GM23338 (cell line): ENCODE measurements at regions not wholly inside any gene's neighbourhood (a gene's known extent, or its start where the extent isn't known, plus 50 kb on each side); places are given as distances from the start of the nearest gene placed in this dataset.
A peak's percentile ranks its signal among the peaks of the same experiment; 100 is the strongest.

Experiments used
- ATAC-seq: fragments of 200-7000 bp; cut with Tn5 transposase; 3 replicates; pipeline ENCODE4 v1.9.1; 2020
- DNase-seq: peaks from one replicate; pipeline ENCODE4 v3.0.0-alpha.2; 2015; ENCODE audit warnings: low spot score
- H2AFZ ChIP-seq: fragments of 200-600 bp; sonication (generic); 2 replicates; pipeline ENCODE4 v1.8.0; 2016; ENCODE audit warnings: antibody characterized with exemption, mild to moderate bottlenecking, moderate library complexity
- H3F3A ChIP-seq: fragments of 200-600 bp; sonication (generic); replicated peaks from 2 replicates; pipeline ENCODE4 v1.8.0; 2017; ENCODE audit warnings: antibody characterized with exemption, mixed run types, low read depth
- H3K27ac ChIP-seq: fragments of 200-600 bp; sonication (generic); 2 replicates; pipeline ENCODE4 v1.6.1; 2016; ENCODE audit warnings: low read depth
- H3K27me3 ChIP-seq: fragments of 200-600 bp; sonication (generic); 2 replicates; pipeline ENCODE4 v1.8.0; 2016; ENCODE audit warnings: mild to moderate bottlenecking, mixed run types, moderate library complexity; ENCODE audit not compliant: insufficient read depth
- H3K36me3 ChIP-seq: fragments of 200-600 bp; sonication (generic); 2 replicates; pipeline ENCODE4 v1.8.0; 2016; ENCODE audit warnings: mild to moderate bottlenecking; ENCODE audit not compliant: insufficient read depth
- H3K4me1 ChIP-seq: fragments of 200-600 bp; sonication (generic); 2 replicates; pipeline ENCODE4 v1.8.0; 2016; ENCODE audit warnings: mild to moderate bottlenecking, moderate library complexity; ENCODE audit not compliant: insufficient read depth
- H3K4me2 ChIP-seq: fragments of 200-600 bp; sonication (generic); 2 replicates; pipeline ENCODE4 v1.7.1; 2017; ENCODE audit warnings: mixed run types
- H3K4me3 ChIP-seq: fragments of 200-600 bp; sonication (generic); 2 replicates; pipeline ENCODE4 v1.6.1; 2016; ENCODE audit warnings: mixed run types
- H3K79me2 ChIP-seq: fragments of 200-600 bp; sonication (generic); replicated peaks from 2 replicates; pipeline ENCODE4 v1.8.0; 2017; ENCODE audit warnings: mild to moderate bottlenecking; ENCODE audit not compliant: insufficient read depth
- H3K9me2 ChIP-seq: fragments of 200-600 bp; sonication (generic); 2 replicates; pipeline ENCODE4 v1.8.0; 2017; ENCODE audit not compliant: insufficient read depth
- H4K20me1 ChIP-seq: fragments of 200-600 bp; sonication (generic); replicated peaks from 2 replicates; pipeline ENCODE4 v1.8.0; 2017; ENCODE audit warnings: mild to moderate bottlenecking; ENCODE audit not compliant: insufficient read depth
- H3K27ac Mint-ChIP-seq: 2 replicates; pipeline ENCODE4 v1.8.0; 2020; ENCODE audit warnings: inconsistent platforms, mild to moderate bottlenecking, moderate library complexity, mixed read lengths
- H3K27me3 Mint-ChIP-seq: 3 replicates; pipeline ENCODE4 v1.8.0; 2022; ENCODE audit warnings: low read depth, mild to moderate bottlenecking, moderate library complexity, mixed read lengths, inconsistent platforms; ENCODE audit not compliant: insufficient read depth, poor library complexity
- H3K36me3 Mint-ChIP-seq: 3 replicates; pipeline ENCODE4 v1.8.0; 2021; ENCODE audit warnings: low read depth, mild to moderate bottlenecking, inconsistent platforms, moderate library complexity, mixed read lengths
- H3K4me1 Mint-ChIP-seq: 3 replicates; pipeline ENCODE4 v1.8.0; 2020; ENCODE audit warnings: mild to moderate bottlenecking, inconsistent platforms, mixed read lengths
- H3K4me3 Mint-ChIP-seq: 3 replicates; pipeline ENCODE4 v1.8.0; 2021; ENCODE audit warnings: moderate library complexity, mild to moderate bottlenecking, inconsistent platforms, mixed read lengths
- H3K9me3 Mint-ChIP-seq: 3 replicates; pipeline ENCODE4 v1.8.0; 2020; ENCODE audit warnings: moderate library complexity, mild to moderate bottlenecking, inconsistent platforms, mixed read lengths
- CREB1 ChIP-seq: fragments of 250-450 bp; sonication (Bioruptor Pico); IDR thresholded peaks from 2 replicates; pipeline ENCODE4 v1.5.0; 2020; ENCODE audit warnings: low read depth, mild to moderate bottlenecking, moderate library complexity
- JUNB ChIP-seq: IDR thresholded peaks from one replicate; pipeline ENCODE4 v1.6.1; 2016; ENCODE audit warnings: antibody characterized with exemption; ENCODE audit not compliant: unreplicated experiment
- NANOG ChIP-seq: IDR thresholded peaks from 2 replicates; pipeline ENCODE4 v1.6.1; 2016; ENCODE audit warnings: antibody characterized with exemption, borderline replicate concordance
- POLR2AphosphoS5 ChIP-seq: IDR thresholded peaks from 2 replicates; pipeline ENCODE4 v1.6.1; 2016; ENCODE audit warnings: antibody characterized with exemption, low read depth
- ZNF331 ChIP-seq: fragments of 250-450 bp; sonication (Bioruptor Pico); IDR thresholded peaks from 2 replicates; pipeline ENCODE4 v1.5.0; 2020; ENCODE audit warnings: low read depth, mild to moderate bottlenecking, moderate library complexity
- TF ChIP-seq, protein P1 (sequence below): fragments of 250-450 bp; sonication (Bioruptor Pico); IDR thresholded peaks from 2 replicates; pipeline ENCODE4 v1.5.0; 2020; ENCODE audit warnings: mild to moderate bottlenecking, moderate library complexity
- TF ChIP-seq, protein P2 (sequence below), 2 experiments: fragments of 200-600 bp in 1 of 2; sonication (generic) in 1 of 2; conservative IDR thresholded peaks; 2 replicates each; pipeline versions ENCODE4 v1.5.1 to v1.6.1; 2016 to 2017; ENCODE audit warnings: antibody characterized with exemption in 2 of 2, low read depth in 2 of 2, mild to moderate bottlenecking in 2 of 2, moderate library complexity in 1 of 2

DNA sequence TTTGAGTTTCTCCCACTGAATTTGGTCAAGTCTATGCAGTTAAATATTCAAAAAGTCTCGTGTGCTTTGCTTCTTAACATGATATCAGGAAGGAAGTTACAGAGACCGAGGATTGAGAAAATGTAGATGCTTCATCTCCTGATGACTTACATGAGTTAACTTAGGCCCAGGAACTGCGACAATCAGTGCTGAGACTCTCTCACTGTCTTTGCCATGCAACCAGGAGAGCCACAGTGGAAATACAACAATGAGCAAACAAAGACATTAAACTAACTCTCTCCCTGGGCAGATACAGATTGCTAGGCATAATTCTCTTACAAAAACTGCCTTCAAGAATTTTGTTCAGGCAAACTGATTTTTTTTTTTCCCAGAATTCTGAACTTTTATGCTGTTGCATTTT lies 440.6 kb upstream of the EPHA7 start (continued):
- TF ChIP-seq, protein P1, sequence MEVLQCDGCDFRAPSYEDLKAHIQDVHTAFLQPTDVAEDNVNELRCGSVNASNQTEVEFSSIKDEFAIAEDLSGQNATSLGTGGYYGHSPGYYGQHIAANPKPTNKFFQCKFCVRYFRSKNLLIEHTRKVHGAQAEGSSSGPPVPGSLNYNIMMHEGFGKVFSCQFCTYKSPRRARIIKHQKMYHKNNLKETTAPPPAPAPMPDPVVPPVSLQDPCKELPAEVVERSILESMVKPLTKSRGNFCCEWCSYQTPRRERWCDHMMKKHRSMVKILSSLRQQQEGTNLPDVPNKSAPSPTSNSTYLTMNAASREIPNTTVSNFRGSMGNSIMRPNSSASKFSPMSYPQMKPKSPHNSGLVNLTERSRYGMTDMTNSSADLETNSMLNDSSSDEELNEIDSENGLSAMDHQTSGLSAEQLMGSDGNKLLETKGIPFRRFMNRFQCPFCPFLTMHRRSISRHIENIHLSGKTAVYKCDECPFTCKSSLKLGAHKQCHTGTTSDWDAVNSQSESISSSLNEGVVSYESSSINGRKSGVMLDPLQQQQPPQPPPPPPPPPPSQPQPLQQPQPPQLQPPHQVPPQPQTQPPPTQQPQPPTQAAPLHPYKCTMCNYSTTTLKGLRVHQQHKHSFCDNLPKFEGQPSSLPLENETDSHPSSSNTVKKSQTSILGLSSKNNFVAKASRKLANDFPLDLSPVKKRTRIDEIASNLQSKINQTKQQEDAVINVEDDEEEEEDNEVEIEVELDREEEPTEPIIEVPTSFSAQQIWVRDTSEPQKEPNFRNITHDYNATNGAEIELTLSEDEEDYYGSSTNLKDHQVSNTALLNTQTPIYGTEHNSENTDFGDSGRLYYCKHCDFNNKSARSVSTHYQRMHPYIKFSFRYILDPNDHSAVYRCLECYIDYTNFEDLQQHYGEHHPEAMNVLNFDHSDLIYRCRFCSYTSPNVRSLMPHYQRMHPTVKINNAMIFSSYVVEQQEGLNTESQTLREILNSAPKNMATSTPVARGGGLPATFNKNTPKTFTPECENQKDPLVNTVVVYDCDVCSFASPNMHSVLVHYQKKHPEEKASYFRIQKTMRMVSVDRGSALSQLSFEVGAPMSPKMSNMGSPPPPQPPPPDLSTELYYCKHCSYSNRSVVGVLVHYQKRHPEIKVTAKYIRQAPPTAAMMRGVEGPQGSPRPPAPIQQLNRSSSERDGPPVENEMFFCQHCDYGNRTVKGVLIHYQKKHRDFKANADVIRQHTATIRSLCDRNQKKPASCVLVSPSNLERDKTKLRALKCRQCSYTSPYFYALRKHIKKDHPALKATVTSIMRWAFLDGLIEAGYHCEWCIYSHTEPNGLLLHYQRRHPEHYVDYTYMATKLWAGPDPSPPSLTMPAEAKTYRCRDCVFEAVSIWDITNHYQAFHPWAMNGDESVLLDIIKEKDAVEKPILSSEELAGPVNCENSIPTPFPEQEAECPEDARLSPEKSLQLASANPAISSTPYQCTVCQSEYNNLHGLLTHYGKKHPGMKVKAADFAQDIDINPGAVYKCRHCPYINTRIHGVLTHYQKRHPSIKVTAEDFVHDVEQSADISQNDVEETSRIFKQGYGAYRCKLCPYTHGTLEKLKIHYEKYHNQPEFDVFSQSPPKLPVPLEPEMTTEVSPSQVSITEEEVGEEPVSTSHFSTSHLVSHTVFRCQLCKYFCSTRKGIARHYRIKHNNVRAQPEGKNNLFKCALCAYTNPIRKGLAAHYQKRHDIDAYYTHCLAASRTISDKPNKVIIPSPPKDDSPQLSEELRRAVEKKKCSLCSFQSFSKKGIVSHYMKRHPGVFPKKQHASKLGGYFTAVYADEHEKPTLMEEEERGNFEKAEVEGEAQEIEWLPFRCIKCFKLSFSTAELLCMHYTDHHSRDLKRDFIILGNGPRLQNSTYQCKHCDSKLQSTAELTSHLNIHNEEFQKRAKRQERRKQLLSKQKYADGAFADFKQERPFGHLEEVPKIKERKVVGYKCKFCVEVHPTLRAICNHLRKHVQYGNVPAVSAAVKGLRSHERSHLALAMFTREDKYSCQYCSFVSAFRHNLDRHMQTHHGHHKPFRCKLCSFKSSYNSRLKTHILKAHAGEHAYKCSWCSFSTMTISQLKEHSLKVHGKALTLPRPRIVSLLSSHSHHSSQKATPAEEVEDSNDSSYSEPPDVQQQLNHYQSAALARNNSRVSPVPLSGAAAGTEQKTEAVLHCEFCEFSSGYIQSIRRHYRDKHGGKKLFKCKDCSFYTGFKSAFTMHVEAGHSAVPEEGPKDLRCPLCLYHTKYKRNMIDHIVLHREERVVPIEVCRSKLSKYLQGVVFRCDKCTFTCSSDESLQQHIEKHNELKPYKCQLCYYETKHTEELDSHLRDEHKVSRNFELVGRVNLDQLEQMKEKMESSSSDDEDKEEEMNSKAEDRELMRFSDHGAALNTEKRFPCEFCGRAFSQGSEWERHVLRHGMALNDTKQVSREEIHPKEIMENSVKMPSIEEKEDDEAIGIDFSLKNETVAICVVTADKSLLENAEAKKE (CRISPR knock-in tag): no peak
- no peak for TF ChIP-seq JUNB
- TF ChIP-seq NANOG: no peak
- TF ChIP-seq ZNF331: no peak
- no peak for TF ChIP-seq CREB1 (CRISPR knock-in tag)
- no peak for TF ChIP-seq POLR2AphosphoS5
- TF ChIP-seq, protein P2, sequence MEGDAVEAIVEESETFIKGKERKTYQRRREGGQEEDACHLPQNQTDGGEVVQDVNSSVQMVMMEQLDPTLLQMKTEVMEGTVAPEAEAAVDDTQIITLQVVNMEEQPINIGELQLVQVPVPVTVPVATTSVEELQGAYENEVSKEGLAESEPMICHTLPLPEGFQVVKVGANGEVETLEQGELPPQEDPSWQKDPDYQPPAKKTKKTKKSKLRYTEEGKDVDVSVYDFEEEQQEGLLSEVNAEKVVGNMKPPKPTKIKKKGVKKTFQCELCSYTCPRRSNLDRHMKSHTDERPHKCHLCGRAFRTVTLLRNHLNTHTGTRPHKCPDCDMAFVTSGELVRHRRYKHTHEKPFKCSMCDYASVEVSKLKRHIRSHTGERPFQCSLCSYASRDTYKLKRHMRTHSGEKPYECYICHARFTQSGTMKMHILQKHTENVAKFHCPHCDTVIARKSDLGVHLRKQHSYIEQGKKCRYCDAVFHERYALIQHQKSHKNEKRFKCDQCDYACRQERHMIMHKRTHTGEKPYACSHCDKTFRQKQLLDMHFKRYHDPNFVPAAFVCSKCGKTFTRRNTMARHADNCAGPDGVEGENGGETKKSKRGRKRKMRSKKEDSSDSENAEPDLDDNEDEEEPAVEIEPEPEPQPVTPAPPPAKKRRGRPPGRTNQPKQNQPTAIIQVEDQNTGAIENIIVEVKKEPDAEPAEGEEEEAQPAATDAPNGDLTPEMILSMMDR (conservative IDR thresholded peaks at IDR 0.05; ENCODE audit: low read depth in 2 of 2): no peak

DNA sequence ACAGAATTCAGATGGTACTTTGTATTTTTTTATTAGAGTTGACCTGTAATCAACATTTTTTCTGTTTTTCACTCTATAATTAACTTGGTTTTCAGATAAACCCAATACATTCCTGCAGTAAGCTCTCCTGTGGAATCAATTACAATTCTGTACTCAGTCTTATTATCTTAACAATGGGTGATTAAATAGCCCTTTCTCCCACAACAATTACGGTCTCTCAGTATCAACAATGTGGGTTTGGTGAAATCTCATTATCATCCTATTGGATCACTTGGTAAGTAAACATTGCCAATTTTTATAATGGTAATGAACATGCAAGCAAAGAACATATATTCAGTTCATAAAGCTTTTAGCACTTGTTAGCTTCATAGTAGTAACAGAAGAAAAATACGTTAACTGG lies 438.9 kb upstream of the EPHA7 start:
- Mint-ChIP-seq H3K4me3 (peak overlapping the region; percentile 45), H3K27me3 (no peaks in the 10 kb centered on the region), H3K4me1 (peaks cover 73% of the 10 kb centered on the region), H3K27ac (peak overlapping the region; percentile 46; the same call in 1 of the 2 replicates), H3K36me3 (peaks cover 13% of the 10 kb centered on the region; the same call in 2 of the 3 replicates), H3K9me3 (no peaks in the 10 kb centered on the region)
- H3K4me2 ChIP-seq: peak overlapping the region; percentile 2
- no peaks in the 10 kb centered on the region for H3K27me3 ChIP-seq
- no peaks in the 10 kb centered on the region for H3K9me2 ChIP-seq
- peaks cover 68% of the 10 kb centered on the region for H3K4me1 ChIP-seq
- no peak overlapping the region for H2AFZ ChIP-seq
- DNase-seq: peak; percentile 53
- no peaks in the 10 kb centered on the region for H3F3A ChIP-seq
- ATAC-seq: peak; percentile 66
- peaks cover 9% of the 10 kb centered on the region; the same call in 1 of the 2 replicates for H3K79me2 ChIP-seq
- TF ChIP-seq JUNB (no peak), NANOG (peak; percentile 88)
- H3K27ac ChIP-seq: no peak overlapping the region
- H3K4me3 ChIP-seq: no peak overlapping the region
- no peaks in the 10 kb centered on the region for H4K20me1 ChIP-seq
- no peaks in the 10 kb centered on the region for H3K36me3 ChIP-seq
